H1 (cell line): ENCODE measurements at regions not wholly inside any gene's neighbourhood (a gene's known extent, or its start where the extent isn't known, plus 50 kb on each side); places are given as distances from the start of the nearest gene placed in this dataset.

Experiments
- CTCF ChIA-PET: fragments of 300-600 bp; sonication (Branson Sonifier 250); formaldehyde crosslinking; loops from one replicate; lab custom pipeline; 2021; ENCODE audit not compliant: partially characterized antibody; lab: Charles Lee
- POLR2A ChIA-PET: fragments of 300-600 bp; sonication (Branson Sonifier 250); formaldehyde crosslinking; loops from one replicate; lab custom pipeline; 2021; ENCODE audit warnings: inconsistent platforms; ENCODE audit not compliant: partially characterized antibody; lab: Charles Lee
- DNase-seq, 2 experiments: peaks; one replicate each; pipeline versions ENCODE4 v3.0.0 to v3.0.0-alpha.2; 2010 to 2022; ENCODE audit warnings: low spot score in 2 of 2, low read depth in 1 of 2, mixed read lengths in 1 of 2
- FAIRE-seq: peaks from 2 replicates; lab custom pipeline; 2011; peaks lifted over from hg19 to GRCh38; lab: Jason Lieb, UNC
- H2AFZ ChIP-seq: 2 replicates; pipeline ENCODE4 v1.8.1; 2012; ENCODE audit warnings: low read length, inconsistent platforms
- H2AK5ac ChIP-seq: 2 replicates; pipeline ENCODE4 v1.6.1; 2013; ENCODE audit warnings: low read depth, low read length
- H2BK120ac ChIP-seq: replicated peaks from 2 replicates; pipeline ENCODE3; 2013; ENCODE audit warnings: low read depth, low read length, inconsistent platforms
- H2BK12ac ChIP-seq: 2 replicates; pipeline ENCODE4 v1.6.1; 2013; ENCODE audit warnings: low read depth, low read length
- H2BK15ac ChIP-seq: 2 replicates; pipeline ENCODE4 v1.6.1; 2013; ENCODE audit warnings: low read length
- H2BK20ac ChIP-seq: 2 replicates; pipeline ENCODE4 v1.6.1; 2013; ENCODE audit warnings: low read length
- H2BK5ac ChIP-seq: 2 replicates; pipeline ENCODE4 v1.6.1; 2013; ENCODE audit warnings: low read depth, low read length
- H3K14ac ChIP-seq: 2 replicates; pipeline ENCODE4 v1.6.1; 2013; ENCODE audit warnings: inconsistent platforms; ENCODE audit not compliant: insufficient read length
- H3K18ac ChIP-seq: 2 replicates; pipeline ENCODE4 v1.6.1; 2013; ENCODE audit warnings: low read length; ENCODE audit errors: extremely low read depth
- H3K23ac ChIP-seq: 2 replicates; pipeline ENCODE4 v1.6.1; 2013; ENCODE audit warnings: inconsistent platforms; ENCODE audit not compliant: insufficient read length
- H3K23me2 ChIP-seq: 2 replicates; pipeline ENCODE4 v1.6.1; 2013; ENCODE audit warnings: low read depth, low read length
- H3K27ac ChIP-seq: 2 replicates; pipeline ENCODE4 v1.6.1; 2011; ENCODE audit warnings: low read depth, low read length, inconsistent platforms
- H3K27me3 ChIP-seq, 4 experiments: replicated peaks in 1 of 4; 1 replicate in 1 of 4; 2 replicates in 3 of 4; pipeline versions ENCODE4 v1.6.1 to v1.8.1; 2011 to 2013; ENCODE audit warnings: low read length in 3 of 4, mild to moderate bottlenecking in 3 of 4, inconsistent platforms in 2 of 4, mixed read lengths in 2 of 4, moderate library complexity in 1 of 4; ENCODE audit not compliant: control insufficient read depth in 3 of 4, insufficient read depth in 3 of 4; ENCODE audit errors: extremely low read depth in 1 of 4
- H3K36me3 ChIP-seq, 4 experiments: 2 replicates each; pipeline versions ENCODE4 v1.6.1 to v1.8.1; 2011 to 2013; ENCODE audit warnings: mild to moderate bottlenecking in 4 of 4, low read length in 3 of 4, moderate library complexity in 2 of 4, control low read depth in 1 of 4, inconsistent platforms in 1 of 4; ENCODE audit not compliant: insufficient read depth in 4 of 4, control insufficient read depth in 2 of 4
- H3K4ac ChIP-seq: replicated peaks from 2 replicates; pipeline ENCODE3; 2013; ENCODE audit warnings: low read length, low read depth, mixed read lengths, inconsistent platforms; ENCODE audit not compliant: insufficient read length
- H3K4me1 ChIP-seq, 4 experiments: replicated peaks in 1 of 4; 1 replicate in 1 of 4; 2 replicates in 3 of 4; pipeline versions ENCODE4 v1.6.1 to v1.8.1; 2011 to 2013; ENCODE audit warnings: low read length in 3 of 4, inconsistent platforms in 2 of 4, mixed read lengths in 1 of 4; ENCODE audit not compliant: insufficient read depth in 4 of 4, control insufficient read depth in 3 of 4
- H3K4me2 ChIP-seq, 2 experiments: 2 replicates each; pipeline versions ENCODE4 v1.6.1 to v1.8.1; 2011 to 2013; ENCODE audit warnings: low read depth in 2 of 2, low read length in 2 of 2, control low read depth in 1 of 2, inconsistent platforms in 1 of 2, mild to moderate bottlenecking in 1 of 2; ENCODE audit not compliant: insufficient read depth in 1 of 2
- H3K4me3 ChIP-seq, 4 experiments: fragments of 200-600, 300-600 bp in 1 of 4; sonication (generic), shearing (Covaris generic), sonication (Bioruptor Twin) in 1 of 4; 2 replicates each; pipeline versions ENCODE4 v1.5.1 to v1.8.1; 2011 to 2016; ENCODE audit warnings: low read length in 4 of 4, low read depth in 3 of 4, control low read depth in 2 of 4, inconsistent platforms in 2 of 4, mild to moderate bottlenecking in 2 of 4, mixed read lengths in 1 of 4, moderate library complexity in 1 of 4; ENCODE audit not compliant: insufficient read depth in 2 of 4; ENCODE audit errors: extremely low read depth in 1 of 4
- H3K56ac ChIP-seq: replicated peaks from 2 replicates; pipeline ENCODE3; 2013; ENCODE audit warnings: low read depth, mild to moderate bottlenecking, mixed read lengths, low read length, inconsistent platforms; ENCODE audit not compliant: insufficient read length
- H3K79me1 ChIP-seq: 2 replicates; pipeline ENCODE4 v1.6.1; 2013; ENCODE audit warnings: low read depth, low read length, control low read depth
- H3K79me2 ChIP-seq, 2 experiments: 2 replicates each; pipeline versions ENCODE4 v1.6.1 to v1.8.1; 2012 to 2013; ENCODE audit warnings: low read length in 2 of 2, mild to moderate bottlenecking in 2 of 2, inconsistent platforms in 1 of 2; ENCODE audit not compliant: insufficient read depth in 2 of 2, control insufficient read depth in 1 of 2
- H3K9ac ChIP-seq, 4 experiments: replicated peaks in 1 of 4; 1 replicate in 1 of 4; 2 replicates in 3 of 4; pipeline versions ENCODE4 v1.6.1 to v1.8.1; 2011 to 2013; ENCODE audit warnings: low read depth in 3 of 4, low read length in 3 of 4, control low read depth in 2 of 4, mild to moderate bottlenecking in 2 of 4, moderate library complexity in 2 of 4, inconsistent platforms in 1 of 4; ENCODE audit errors: extremely low read depth in 1 of 4
- H3K9me3 ChIP-seq, 2 experiments: 2 replicates each; pipeline versions ENCODE4 v1.6.1 to v1.8.1; 2012 to 2013; ENCODE audit warnings: mild to moderate bottlenecking in 2 of 2, moderate library complexity in 2 of 2, control low read depth in 1 of 2, inconsistent platforms in 1 of 2, low read depth in 1 of 2, low read length in 1 of 2, mixed read lengths in 1 of 2; ENCODE audit not compliant: insufficient read depth in 2 of 2
- H4K20me1 ChIP-seq, 2 experiments: replicated peaks in 1 of 2; 2 replicates each; pipeline versions ENCODE3 to v1.8.1; 2011 to 2013; ENCODE audit warnings: inconsistent platforms in 2 of 2, low read length in 2 of 2, mild to moderate bottlenecking in 1 of 2; ENCODE audit not compliant: insufficient read depth in 2 of 2, control insufficient read depth in 1 of 2
- H4K5ac ChIP-seq: 2 replicates; pipeline ENCODE4 v1.6.1; 2013; ENCODE audit warnings: low read length, low read depth, mixed read lengths, inconsistent platforms; ENCODE audit not compliant: insufficient read length
- H4K8ac ChIP-seq: 2 replicates; pipeline ENCODE4 v1.8.0; 2013; ENCODE audit warnings: mild to moderate bottlenecking, moderate library complexity, low read length, inconsistent platforms; ENCODE audit not compliant: insufficient read depth; ENCODE audit errors: extremely low read depth
- H4K91ac ChIP-seq: replicated peaks from 2 replicates; pipeline ENCODE3; 2013; ENCODE audit warnings: low read length, mixed read lengths, inconsistent platforms; ENCODE audit not compliant: insufficient read length
- RXRA ChIP-seq: IDR thresholded peaks from 2 replicates; pipeline ENCODE4 v1.6.1; 2011; ENCODE audit warnings: low read depth, mild to moderate bottlenecking, low read length, moderate library complexity; ENCODE audit not compliant: insufficient read depth
- WGBS, 2 experiments: shearing (Covaris generic) in 1 of 2; methylation state at CpG; one replicate each; pipeline versions ENCODE4 v1.1.6 to v1.1.7; 2013 to 2015; ENCODE audit warnings: low lambda C conversion rate in 2 of 2, mixed read lengths in 2 of 2, inconsistent platforms in 1 of 2, low coverage in 1 of 2, missing lambda C conversion rate in 1 of 2; ENCODE audit not compliant: insufficient replicate concordance in 2 of 2, insufficient coverage in 1 of 2, insufficient read length in 1 of 2; ENCODE audit errors: extremely low coverage in 1 of 2, missing lambda C conversion rate in 1 of 2; 5-methylcytosine and 5-hydroxymethylcytosine counted together

DNA sequence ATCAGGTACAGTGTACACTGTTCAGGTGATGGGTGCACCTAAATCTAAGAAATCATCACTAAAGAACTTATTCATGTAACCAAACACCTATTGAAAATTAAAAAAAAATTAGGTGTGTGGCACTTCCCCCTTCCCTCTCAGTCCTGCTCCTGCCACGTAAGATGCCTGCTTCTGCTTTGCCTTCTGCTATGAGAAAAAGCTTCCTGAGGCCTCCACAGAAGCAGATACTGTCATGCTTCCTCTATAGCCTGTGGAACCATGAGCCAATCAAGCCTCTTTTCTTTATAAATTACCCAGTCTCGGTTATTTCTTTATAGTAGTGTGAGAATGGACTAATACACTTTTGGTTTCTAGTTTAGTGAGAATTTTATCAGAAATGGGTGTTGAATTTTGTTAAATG, 459.8 kb upstream of the DIPK2B start:
- Histone ChIP-seq H3K9me3 (peaks cover 0 to 12% of the 10 kb centered on the region in 2 experiments; a peak in 1 of 4 replicates), H2AFZ (no peak overlapping the region), H3K27ac (no peak overlapping the region), H2AK5ac (no peak overlapping the region), H3K36me3 (no peaks in the 10 kb centered on the region), H3K4ac (no peak overlapping the region), H4K20me1 (no peaks in the 10 kb centered on the region), H3K27me3 (no peaks in the 10 kb centered on the region), H3K4me2 (no peak overlapping the region), H3K23ac (no peak overlapping the region), H3K4me3 (no peak overlapping the region), H2BK15ac (no peak overlapping the region), H3K23me2 (no peaks in the 10 kb centered on the region), H3K4me1 (no peaks in the 10 kb centered on the region), H3K9ac (no peak overlapping the region), H4K8ac (no peak overlapping the region), H3K79me2 (no peaks in the 10 kb centered on the region), H3K56ac (no peak overlapping the region), H3K14ac (no peak overlapping the region), H4K5ac (no peak overlapping the region), H3K18ac (no peak overlapping the region), H4K91ac (no peak overlapping the region), H2BK12ac (no peak overlapping the region), H2BK120ac (no peak overlapping the region), H2BK5ac (no peak overlapping the region), H2BK20ac (no peak overlapping the region), H3K79me1 (no peaks in the 10 kb centered on the region)
- TF ChIP-seq RXRA, result no peak
- FAIRE-seq (no peak), DNase-seq (no peak)
- WGBS, 2 experiments, result 80% methylated on average over 2 of the region's 2 CpGs; no CpG with 5 or more reads in 1 of the 2 experiments
- POLR2A ChIA-PET, result no interaction called here
- CTCF ChIA-PET, result no interaction called here
